ENCODE measurements at regions not wholly inside any gene's neighbourhood (a gene's known extent, or its start where the extent isn't known, plus 50 kb on each side); places are given as distances from the start of the nearest gene placed in this dataset.
A peak's percentile ranks its signal among the peaks of the same experiment; 100 is the strongest.

GRCh38 chr20:60246751-60247150, 288.5 kb downstream of the CDH26 start:
- no peak for TF ChIP-seq CTCF (conservative IDR thresholded peaks at IDR 0.05; ENCODE audit: low read depth, low read length)
- H3K4me3 ChIP-seq (ENCODE audit: low read depth, low read length): no peak overlapping the region
- no peak for DNase-seq (ENCODE audit: low read depth)

- TF ChIP-seq CTCF (conservative IDR thresholded peaks at IDR 0.05; ENCODE audit: low read depth, low read length): no peak
- H3K4me3 ChIP-seq (ENCODE audit: low read depth, low read length): no peak overlapping the region
- peak; percentile 78 for DNase-seq (ENCODE audit: low read depth)
Observed at GRCh38 chr20:60249436-60249835, 291.2 kb downstream of the CDH26 start.

- TF ChIP-seq CTCF (conservative IDR thresholded peaks at IDR 0.05; ENCODE audit: low read depth, low read length): no peak
- no peak overlapping the region for H3K4me3 ChIP-seq (ENCODE audit: low read depth, low read length)
- DNase-seq (ENCODE audit: low read depth): no peak
Observed at GRCh38 chr20:60250251-60250650, 292.0 kb downstream of the CDH26 start.

GRCh38 chr20:60252866-60253265, 294.6 kb downstream of the CDH26 start:
- no peak for DNase-seq (ENCODE audit: low read depth)
- no peak overlapping the region for H3K4me3 ChIP-seq (ENCODE audit: low read depth, low read length)
- TF ChIP-seq CTCF (conservative IDR thresholded peaks at IDR 0.05; ENCODE audit: low read depth, low read length): no peak

GRCh38 chr20:60253471-60253870, 295.2 kb downstream of the CDH26 start:
- TF ChIP-seq CTCF (conservative IDR thresholded peaks at IDR 0.05; ENCODE audit: low read depth, low read length): no peak
- no peak overlapping the region for H3K4me3 ChIP-seq (ENCODE audit: low read depth, low read length)

GRCh38 chr20:60254901-60255411, 296.7 kb downstream of the CDH26 start:
- TF ChIP-seq CTCF (conservative IDR thresholded peaks at IDR 0.05; ENCODE audit: low read depth, low read length): no peak
- H3K4me3 ChIP-seq (ENCODE audit: low read depth, low read length): no peak overlapping the region
- peak; percentile 20 for DNase-seq (ENCODE audit: low read depth)

More at GRCh38 chr20:60253471-60253870, 295.2 kb downstream of the CDH26 start:
- DNase-seq (ENCODE audit: low read depth): no peak

GRCh38 chr20:60255415-60255814, 297.2 kb downstream of the CDH26 start:
- no peak for TF ChIP-seq CTCF (conservative IDR thresholded peaks at IDR 0.05; ENCODE audit: low read depth, low read length)
- H3K4me3 ChIP-seq (ENCODE audit: low read depth, low read length): no peak overlapping the region
- no peak for DNase-seq (ENCODE audit: low read depth)
